Ovary (tissue), 3 donors: ENCODE measurements at regions not wholly inside any gene's neighbourhood (a gene's known extent, or its start where the extent isn't known, plus 50 kb on each side); places are given as distances from the start of the nearest gene placed in this dataset.

Experiments
- CTCF ChIP-seq, 3 donors: fragments of 450-650 bp in 2 of 3; fragments of 200-600 bp in 1 of 3; IDR thresholded peaks; one replicate each; pipeline versions ENCODE4 v1.5.1 to v1.8.0; 2016 to 2022; ENCODE audit warnings: antibody characterized with exemption in 3 of 3, mild to moderate bottlenecking in 1 of 3
- POLR2A ChIP-seq: fragments of 450-650 bp; IDR thresholded peaks from one replicate; pipeline ENCODE4 v1.6.1; 2017; ENCODE audit warnings: antibody characterized with exemption, mild to moderate bottlenecking, moderate library complexity
- donor health status: DM: no; HTN: no; CAD: no.

- TF ChIP-seq POLR2A (no peak), CTCF (IDR thresholded peaks at IDR 0.05) (no peak)
These were observed 147.4 kb upstream of the ZRANB2 start for GRCh38 chr1:71228241-71228640.
